Testis (tissue), 2 donors: ENCODE measurements at regions not wholly inside any gene's neighbourhood (a gene's known extent, or its start where the extent isn't known, plus 50 kb on each side); places are given as distances from the start of the nearest gene placed in this dataset.

Source experiments
- CTCF ChIP-seq, 3 experiments: fragments of 450-650 bp in 2 of 3; fragments of 200-600 bp in 1 of 3; sonication (generic) in 1 of 3; IDR thresholded peaks; one replicate each; pipeline ENCODE4 v1.5.1; 2016 to 2019; ENCODE audit warnings: antibody characterized with exemption in 3 of 3, mild to moderate bottlenecking in 2 of 3, moderate library complexity in 1 of 3
- POLR2A ChIP-seq: fragments of 450-650 bp; IDR thresholded peaks from one replicate; pipeline ENCODE4 v1.6.1; 2017; ENCODE audit warnings: antibody characterized with exemption, mild to moderate bottlenecking, moderate library complexity

DNA sequence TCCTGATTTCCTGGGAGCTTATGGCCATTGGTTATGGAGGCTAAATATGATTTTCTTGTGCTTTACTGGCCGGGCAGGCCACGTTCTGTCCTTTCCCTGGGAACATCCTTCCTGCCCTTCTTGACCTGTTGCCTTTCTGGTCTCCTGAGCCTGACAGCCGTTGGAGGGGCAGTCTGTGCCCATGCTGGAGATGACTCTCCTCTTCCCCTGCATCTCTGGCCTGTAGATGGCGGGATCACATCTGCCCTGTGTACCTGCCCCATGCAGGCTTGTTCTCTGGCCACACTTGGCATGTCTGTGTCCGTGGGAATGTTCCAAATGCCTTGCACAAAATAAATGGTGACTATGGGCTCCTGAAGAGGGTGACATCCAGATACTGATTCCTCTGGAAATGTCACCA lies 253.1 kb upstream of the IRX4 start:
- TF ChIP-seq CTCF (IDR thresholded peaks at IDR 0.05) (no peak), POLR2A (no peak)
